Endothelial cell of umbilical vein (primary cell): ENCODE measurements at regions not wholly inside any gene's neighbourhood (a gene's known extent, or its start where the extent isn't known, plus 50 kb on each side); places are given as distances from the start of the nearest gene placed in this dataset.

ENCODE experiments used
- BruUV-seq: library from RNA; stranded (reverse); fragments of 400-500 nt; replicated peaks from 2 replicates; lab custom pipeline; 2021; lab: Mats Ljungman, UMichigan
- CTCF ChIA-PET: fragments of 300-600, 350-600 bp; sonication (Branson Sonifier 250); formaldehyde crosslinking; loops from one replicate; lab custom pipeline; 2021; ENCODE audit warnings: antibody characterized with exemption, inconsistent platforms; lab: Charles Lee
- POLR2A ChIA-PET: fragments of 300-600, 350-600 bp; sonication (Branson Sonifier 250); formaldehyde crosslinking; loops from one replicate; lab custom pipeline; 2021; ENCODE audit warnings: antibody characterized with exemption, inconsistent platforms; lab: Charles Lee
- DNase-seq: peaks from one replicate; pipeline ENCODE4 v3.0.0-alpha.2; 2011; ENCODE audit warnings: low read depth, low spot score
- FAIRE-seq: peaks from 2 replicates; lab custom pipeline; 2011; peaks lifted over from hg19 to GRCh38; lab: Jason Lieb, UNC
- H2AFZ ChIP-seq: 2 replicates; pipeline ENCODE4 v1.6.0; 2012; ENCODE audit warnings: low read depth, low read length, control low read depth, inconsistent platforms
- H3K27ac ChIP-seq: 2 replicates; pipeline ENCODE4 v1.5.1; 2011; ENCODE audit warnings: low read depth, mild to moderate bottlenecking, control low read depth, low read length, moderate library complexity; ENCODE audit not compliant: insufficient read depth
- H3K27me3 ChIP-seq, 2 experiments: 2 replicates each; pipeline versions ENCODE4 v1.6.0 to v1.6.1; 2011; ENCODE audit warnings: low read length in 2 of 2, mixed read lengths in 1 of 2; ENCODE audit not compliant: control insufficient read depth in 2 of 2, insufficient read depth in 2 of 2
- H3K36me3 ChIP-seq, 2 experiments: 2 replicates in 1 of 2; 3 replicates in 1 of 2; pipeline ENCODE4 v1.5.1; 2011; ENCODE audit warnings: low read length in 2 of 2, mild to moderate bottlenecking in 1 of 2, moderate library complexity in 1 of 2; ENCODE audit not compliant: control insufficient read depth in 2 of 2, insufficient read depth in 2 of 2; ENCODE audit errors: extremely low read depth in 1 of 2
- H3K4me1 ChIP-seq: 3 replicates; pipeline ENCODE4 v1.5.1; 2011; ENCODE audit warnings: mild to moderate bottlenecking, low read length; ENCODE audit not compliant: control insufficient read depth, insufficient read depth; ENCODE audit errors: extremely low read depth
- H3K4me2 ChIP-seq: 2 replicates; pipeline ENCODE4 v1.6.1; 2011; ENCODE audit warnings: low read length, control low read depth, mixed read lengths; ENCODE audit not compliant: insufficient read depth
- H3K4me3 ChIP-seq, 3 experiments: fragments of 200-600 bp in 1 of 3; sonication (generic), shearing (Covaris generic) in 1 of 3; replicated peaks in 1 of 3; 2 replicates each; pipeline ENCODE4 v1.5.1; 2011 to 2016; ENCODE audit warnings: control low read depth in 3 of 3, low read length in 3 of 3, mild to moderate bottlenecking in 2 of 3, inconsistent platforms in 1 of 3, low read depth in 1 of 3, moderate library complexity in 1 of 3; ENCODE audit not compliant: insufficient read depth in 1 of 3
- H3K79me2 ChIP-seq: 2 replicates; pipeline ENCODE4 v1.6.0; 2012; ENCODE audit warnings: low read length, inconsistent platforms; ENCODE audit not compliant: control insufficient read depth, insufficient read depth
- H3K9ac ChIP-seq: replicated peaks from 2 replicates; pipeline ENCODE3; 2011; ENCODE audit warnings: low read length, control low read depth; ENCODE audit not compliant: insufficient read depth; ENCODE audit errors: extremely low read depth
- H3K9me1 ChIP-seq: replicated peaks from 3 replicates; pipeline ENCODE4 v1.6.0; 2011; ENCODE audit warnings: mild to moderate bottlenecking, low read length; ENCODE audit not compliant: control insufficient read depth, insufficient read depth; ENCODE audit errors: extremely low read depth
- H3K9me3 ChIP-seq: replicated peaks from 2 replicates; pipeline ENCODE4 v1.5.1; 2012; ENCODE audit warnings: low read length, inconsistent platforms; ENCODE audit not compliant: control insufficient read depth, insufficient read depth
- H4K20me1 ChIP-seq: replicated peaks from 2 replicates; pipeline ENCODE3; 2011; ENCODE audit warnings: mild to moderate bottlenecking, low read length; ENCODE audit not compliant: control insufficient read depth, insufficient read depth; ENCODE audit errors: extremely low read depth
- CTCF ChIP-seq, 2 donors: IDR thresholded peaks; 1 replicate in 1 of 2; 2 replicates in 1 of 2; pipeline ENCODE4 v1.5.1; 2011; ENCODE audit warnings: low read length in 2 of 2, mild to moderate bottlenecking in 2 of 2, moderate library complexity in 2 of 2, control low read depth in 1 of 2, inconsistent platforms in 1 of 2, low read depth in 1 of 2; ENCODE audit not compliant: insufficient read depth in 1 of 2; ENCODE audit errors: extremely low read depth in 1 of 2
- EZH2 ChIP-seq: IDR thresholded peaks from 2 replicates; pipeline ENCODE4 v1.6.1; 2012; ENCODE audit warnings: borderline replicate concordance, low read depth, mild to moderate bottlenecking, moderate library complexity, low read length, inconsistent platforms; ENCODE audit not compliant: severe bottlenecking
- FOS ChIP-seq: IDR thresholded peaks from 2 replicates; pipeline ENCODE4 v1.6.1; 2011; ENCODE audit warnings: mild to moderate bottlenecking, low read length, moderate library complexity, borderline replicate concordance; ENCODE audit not compliant: insufficient read depth
- GATA2 ChIP-seq: IDR thresholded peaks from 2 replicates; pipeline ENCODE4 v1.7.0; 2011; ENCODE audit warnings: low read depth, mild to moderate bottlenecking, moderate library complexity, mixed read lengths, low read length; ENCODE audit not compliant: insufficient read length, insufficient read depth
- JUN ChIP-seq: IDR thresholded peaks from 2 replicates; pipeline ENCODE4 v1.6.1; 2011; ENCODE audit warnings: borderline replicate concordance, low read depth; ENCODE audit not compliant: insufficient read length, insufficient read depth
- MAX ChIP-seq: IDR thresholded peaks from 2 replicates; pipeline ENCODE4 v1.6.1; 2011; ENCODE audit not compliant: insufficient read depth, insufficient read length
- MYC ChIP-seq: IDR thresholded peaks from one replicate; pipeline ENCODE4 v1.6.1; 2011; ENCODE audit warnings: mild to moderate bottlenecking, low read depth, low read length
- POLR2A ChIP-seq: IDR thresholded peaks from 2 replicates; pipeline ENCODE4 v1.6.1; 2012; ENCODE audit warnings: low read depth, mild to moderate bottlenecking, control low read depth, low read length
- POLR2AphosphoS5 ChIP-seq: IDR thresholded peaks from 2 replicates; pipeline ENCODE4 v1.6.1; 2012; ENCODE audit warnings: low read depth, mild to moderate bottlenecking, control low read depth, low read length, moderate library complexity; ENCODE audit not compliant: insufficient read depth
- dilution Hi-C: fragments of 300-500 bp; cut with MboI; formaldehyde crosslinking; loops from one replicate; pipeline ENCODE4 v1.15.0; 2019; ENCODE audit warnings: low sequenced_read_pairs; ENCODE audit not compliant: extremely low pct_ligation_motif_present
- intact Hi-C: fragments of 100-400 bp; cut with micrococcal nuclease; formaldehyde crosslinking; loops from one replicate; pipeline ENCODE4 v1.10.0; 2022

GRCh38 chr22:47849576-47849975 is 1087.1 kb downstream of the TBC1D22A start:
- FAIRE-seq, result no peak
- CTCF ChIA-PET, result no interaction called here

More at GRCh38 chr22:47849576-47849975, 1087.1 kb downstream of the TBC1D22A start:
- no peaks in the 10 kb centered on the region for H3K36me3 ChIP-seq
- no peaks in the 10 kb centered on the region for H3K4me1 ChIP-seq
- dilution Hi-C loops, result no loop called here
- H3K9ac ChIP-seq, result no peak overlapping the region
- BruUV-seq, result no TSS peak
- H3K4me2 ChIP-seq, result no peak overlapping the region
- peaks cover 4% of the 10 kb centered on the region for H3K9me3 ChIP-seq
- no peak for TF ChIP-seq EZH2
- no peak for TF ChIP-seq FOS
- no peak for TF ChIP-seq POLR2A
- TF ChIP-seq GATA2, result no peak
- TF ChIP-seq POLR2AphosphoS5, result no peak
- no peak for TF ChIP-seq MAX
- no peak for TF ChIP-seq MYC
- no peak for TF ChIP-seq CTCF (IDR thresholded peaks at IDR 0.05; ENCODE audit: extremely low read depth in 1 of 2, insufficient read depth in 1 of 2, low read depth in 1 of 2, low read length in 2 of 2)
- no peak for TF ChIP-seq JUN
- H3K27ac ChIP-seq, result no peak overlapping the region
- H4K20me1 ChIP-seq, result no peaks in the 10 kb centered on the region
- intact Hi-C loops, result no loop called here
- no peaks in the 10 kb centered on the region for H3K9me1 ChIP-seq
- H3K4me3 ChIP-seq, result no peak overlapping the region
- H3K79me2 ChIP-seq, result no peaks in the 10 kb centered on the region
- no peaks in the 10 kb centered on the region for H3K27me3 ChIP-seq
- no peak overlapping the region for H2AFZ ChIP-seq
- POLR2A ChIA-PET, result no interaction called here
- DNase-seq, result no peak
